ENCODE measurements at regions not wholly inside any gene's neighbourhood (a gene's known extent, or its start where the extent isn't known, plus 50 kb on each side); places are given as distances from the start of the nearest gene placed in this dataset.
A peak's percentile ranks its signal among the peaks of the same experiment; 100 is the strongest.

DNA sequence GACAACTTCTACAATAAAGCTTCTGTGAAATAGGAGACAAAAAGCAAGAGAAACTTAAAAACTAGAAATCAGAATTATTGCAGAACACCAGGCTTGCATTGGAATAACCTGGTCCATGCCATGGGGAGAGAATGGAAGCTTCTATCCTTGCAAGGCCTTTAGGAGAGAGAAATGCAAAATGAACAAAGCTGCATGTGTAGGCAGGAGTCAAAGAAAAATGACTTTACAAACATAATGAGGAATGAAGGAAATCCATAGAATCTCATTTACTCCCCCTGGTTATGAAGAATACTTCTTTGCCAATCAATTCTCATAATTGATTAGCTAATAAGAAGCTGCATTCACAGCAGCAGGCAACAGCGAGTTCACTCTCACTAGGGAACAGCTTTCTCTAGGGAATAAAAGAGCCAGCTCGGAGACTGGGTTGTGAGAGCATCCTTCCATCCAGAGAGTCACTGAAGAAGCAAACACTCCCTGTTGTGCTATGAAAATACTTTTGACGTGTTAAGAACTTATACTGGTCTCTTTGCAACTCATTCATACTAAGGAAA lies 235.9 kb upstream of the LRATD1 start:
- Mint-ChIP-seq H3K27me3 (ENCODE audit: insufficient read depth, low read depth, poor library complexity) (peaks cover 3% of the 10 kb centered on the region), H3K9me3 (no peaks in the 10 kb centered on the region), H3K27ac (no peak overlapping the region), H3K4me1 (peaks cover 26% of the 10 kb centered on the region), H3K4me3 (no peak overlapping the region), H3K36me3 (ENCODE audit: low read depth) (no peaks in the 10 kb centered on the region)
- Histone ChIP-seq H3K27me3 (ENCODE audit: insufficient read depth) (0 out of 2 replicates have a peak, but pooled peaks cover 11% of the 10 kb centered on the region), H4K20me1 (replicated peaks; ENCODE audit: insufficient read depth) (no peaks in the 10 kb centered on the region), H3K4me2 (no peak overlapping the region), H2AFZ (no peak overlapping the region), H3K4me1 (ENCODE audit: insufficient read depth) (peaks cover 18% of the 10 kb centered on the region), H3K27ac (ENCODE audit: low read depth) (no peak overlapping the region), H3K4me3 (no peak overlapping the region), H3K36me3 (ENCODE audit: insufficient read depth) (no peaks in the 10 kb centered on the region), H3K79me2 (replicated peaks; ENCODE audit: insufficient read depth) (no peaks in the 10 kb centered on the region), H3K9me2 (ENCODE audit: insufficient read depth) (no peaks in the 10 kb centered on the region), H3F3A (replicated peaks; ENCODE audit: low read depth) (no peaks in the 10 kb centered on the region)
- TF ChIP-seq NANOG (IDR thresholded peaks at IDR 0.05; ENCODE audit: borderline replicate concordance) (no peak), ZNF114 (CRISPR knock-in tag; IDR thresholded peaks at IDR 0.05) (no peak), STAT1 (IDR thresholded peaks at IDR 0.05; ENCODE audit: unreplicated experiment) (no peak), REST (IDR thresholded peaks at IDR 0.05; ENCODE audit: unreplicated experiment) (no peak), JUNB (IDR thresholded peaks at IDR 0.05; ENCODE audit: unreplicated experiment) (no peak)
- DNase-seq (ENCODE audit: low spot score) = no peak
- no peak for ATAC-seq

DNA sequence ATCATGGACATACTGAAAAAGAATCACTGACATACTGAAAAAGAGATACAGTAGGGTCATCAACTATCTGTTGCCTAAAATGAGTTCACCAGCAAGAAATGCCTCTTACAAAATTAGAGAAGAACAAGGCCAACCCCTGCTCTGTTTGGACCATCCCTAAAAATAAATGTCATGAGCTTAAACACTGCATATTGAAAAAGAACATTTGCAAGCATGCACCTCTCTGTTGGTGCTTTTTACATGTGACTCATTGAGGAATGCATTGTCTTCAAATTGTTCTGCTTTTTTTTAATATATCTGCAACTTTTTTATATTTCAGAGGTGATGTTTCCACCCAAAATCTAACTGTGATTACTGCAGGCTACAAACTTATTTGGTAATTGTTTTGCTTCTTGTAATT lies 233.9 kb upstream of the LRATD1 start:
- Mint-ChIP-seq H3K4me3 (no peak overlapping the region), H3K27ac (no peak overlapping the region), H3K27me3 (ENCODE audit: insufficient read depth, low read depth, poor library complexity) (peaks cover 8% of the 10 kb centered on the region), H3K4me1 (peaks cover 35% of the 10 kb centered on the region), H3K36me3 (ENCODE audit: low read depth) (no peaks in the 10 kb centered on the region), H3K9me3 (no peaks in the 10 kb centered on the region)
- H3K4me3 ChIP-seq = no peak overlapping the region
- H4K20me1 ChIP-seq (replicated peaks; ENCODE audit: insufficient read depth) = no peaks in the 10 kb centered on the region
- DNase-seq (ENCODE audit: low spot score) (no peak), ATAC-seq (no peak)
- 0 out of 2 replicates have a peak, but pooled peaks cover 11% of the 10 kb centered on the region for H3K27me3 ChIP-seq (ENCODE audit: insufficient read depth)
- peak overlapping the region; percentile 28; the same call in 1 of the 2 replicates for H2AFZ ChIP-seq
- no peaks in the 10 kb centered on the region for H3K79me2 ChIP-seq (replicated peaks; ENCODE audit: insufficient read depth)
- no peak overlapping the region for H3K27ac ChIP-seq (ENCODE audit: low read depth)
- no peaks in the 10 kb centered on the region for H3K9me2 ChIP-seq (ENCODE audit: insufficient read depth)
- H3K36me3 ChIP-seq (ENCODE audit: insufficient read depth) = no peaks in the 10 kb centered on the region
- no peak overlapping the region for H3K4me2 ChIP-seq
- peaks cover 23% of the 10 kb centered on the region for H3K4me1 ChIP-seq (ENCODE audit: insufficient read depth)
- no peaks in the 10 kb centered on the region for H3F3A ChIP-seq (replicated peaks; ENCODE audit: low read depth)
- TF ChIP-seq CREB1 (CRISPR knock-in tag; IDR thresholded peaks at IDR 0.05; ENCODE audit: low read depth) = no peak
- no peak for TF ChIP-seq ETS1 (IDR thresholded peaks at IDR 0.05)
- TF ChIP-seq, protein P1, sequence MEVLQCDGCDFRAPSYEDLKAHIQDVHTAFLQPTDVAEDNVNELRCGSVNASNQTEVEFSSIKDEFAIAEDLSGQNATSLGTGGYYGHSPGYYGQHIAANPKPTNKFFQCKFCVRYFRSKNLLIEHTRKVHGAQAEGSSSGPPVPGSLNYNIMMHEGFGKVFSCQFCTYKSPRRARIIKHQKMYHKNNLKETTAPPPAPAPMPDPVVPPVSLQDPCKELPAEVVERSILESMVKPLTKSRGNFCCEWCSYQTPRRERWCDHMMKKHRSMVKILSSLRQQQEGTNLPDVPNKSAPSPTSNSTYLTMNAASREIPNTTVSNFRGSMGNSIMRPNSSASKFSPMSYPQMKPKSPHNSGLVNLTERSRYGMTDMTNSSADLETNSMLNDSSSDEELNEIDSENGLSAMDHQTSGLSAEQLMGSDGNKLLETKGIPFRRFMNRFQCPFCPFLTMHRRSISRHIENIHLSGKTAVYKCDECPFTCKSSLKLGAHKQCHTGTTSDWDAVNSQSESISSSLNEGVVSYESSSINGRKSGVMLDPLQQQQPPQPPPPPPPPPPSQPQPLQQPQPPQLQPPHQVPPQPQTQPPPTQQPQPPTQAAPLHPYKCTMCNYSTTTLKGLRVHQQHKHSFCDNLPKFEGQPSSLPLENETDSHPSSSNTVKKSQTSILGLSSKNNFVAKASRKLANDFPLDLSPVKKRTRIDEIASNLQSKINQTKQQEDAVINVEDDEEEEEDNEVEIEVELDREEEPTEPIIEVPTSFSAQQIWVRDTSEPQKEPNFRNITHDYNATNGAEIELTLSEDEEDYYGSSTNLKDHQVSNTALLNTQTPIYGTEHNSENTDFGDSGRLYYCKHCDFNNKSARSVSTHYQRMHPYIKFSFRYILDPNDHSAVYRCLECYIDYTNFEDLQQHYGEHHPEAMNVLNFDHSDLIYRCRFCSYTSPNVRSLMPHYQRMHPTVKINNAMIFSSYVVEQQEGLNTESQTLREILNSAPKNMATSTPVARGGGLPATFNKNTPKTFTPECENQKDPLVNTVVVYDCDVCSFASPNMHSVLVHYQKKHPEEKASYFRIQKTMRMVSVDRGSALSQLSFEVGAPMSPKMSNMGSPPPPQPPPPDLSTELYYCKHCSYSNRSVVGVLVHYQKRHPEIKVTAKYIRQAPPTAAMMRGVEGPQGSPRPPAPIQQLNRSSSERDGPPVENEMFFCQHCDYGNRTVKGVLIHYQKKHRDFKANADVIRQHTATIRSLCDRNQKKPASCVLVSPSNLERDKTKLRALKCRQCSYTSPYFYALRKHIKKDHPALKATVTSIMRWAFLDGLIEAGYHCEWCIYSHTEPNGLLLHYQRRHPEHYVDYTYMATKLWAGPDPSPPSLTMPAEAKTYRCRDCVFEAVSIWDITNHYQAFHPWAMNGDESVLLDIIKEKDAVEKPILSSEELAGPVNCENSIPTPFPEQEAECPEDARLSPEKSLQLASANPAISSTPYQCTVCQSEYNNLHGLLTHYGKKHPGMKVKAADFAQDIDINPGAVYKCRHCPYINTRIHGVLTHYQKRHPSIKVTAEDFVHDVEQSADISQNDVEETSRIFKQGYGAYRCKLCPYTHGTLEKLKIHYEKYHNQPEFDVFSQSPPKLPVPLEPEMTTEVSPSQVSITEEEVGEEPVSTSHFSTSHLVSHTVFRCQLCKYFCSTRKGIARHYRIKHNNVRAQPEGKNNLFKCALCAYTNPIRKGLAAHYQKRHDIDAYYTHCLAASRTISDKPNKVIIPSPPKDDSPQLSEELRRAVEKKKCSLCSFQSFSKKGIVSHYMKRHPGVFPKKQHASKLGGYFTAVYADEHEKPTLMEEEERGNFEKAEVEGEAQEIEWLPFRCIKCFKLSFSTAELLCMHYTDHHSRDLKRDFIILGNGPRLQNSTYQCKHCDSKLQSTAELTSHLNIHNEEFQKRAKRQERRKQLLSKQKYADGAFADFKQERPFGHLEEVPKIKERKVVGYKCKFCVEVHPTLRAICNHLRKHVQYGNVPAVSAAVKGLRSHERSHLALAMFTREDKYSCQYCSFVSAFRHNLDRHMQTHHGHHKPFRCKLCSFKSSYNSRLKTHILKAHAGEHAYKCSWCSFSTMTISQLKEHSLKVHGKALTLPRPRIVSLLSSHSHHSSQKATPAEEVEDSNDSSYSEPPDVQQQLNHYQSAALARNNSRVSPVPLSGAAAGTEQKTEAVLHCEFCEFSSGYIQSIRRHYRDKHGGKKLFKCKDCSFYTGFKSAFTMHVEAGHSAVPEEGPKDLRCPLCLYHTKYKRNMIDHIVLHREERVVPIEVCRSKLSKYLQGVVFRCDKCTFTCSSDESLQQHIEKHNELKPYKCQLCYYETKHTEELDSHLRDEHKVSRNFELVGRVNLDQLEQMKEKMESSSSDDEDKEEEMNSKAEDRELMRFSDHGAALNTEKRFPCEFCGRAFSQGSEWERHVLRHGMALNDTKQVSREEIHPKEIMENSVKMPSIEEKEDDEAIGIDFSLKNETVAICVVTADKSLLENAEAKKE (CRISPR knock-in tag; IDR thresholded peaks at IDR 0.05) = no peak
- TF ChIP-seq POLR2AphosphoS5 (IDR thresholded peaks at IDR 0.05; ENCODE audit: low read depth) = no peak
- TF ChIP-seq EZH2phosphoT487 (IDR thresholded peaks at IDR 0.05; ENCODE audit: unreplicated experiment) = no peak
